Stimulated activated CD8-positive, alpha-beta memory T cell treated with anti-CD3 and anti-CD28 coated beads, Interleukin-7, amount 100 ng/mL, for 1 hour (primary cell): ENCODE measurements at regions not wholly inside any gene's neighbourhood (a gene's known extent, or its start where the extent isn't known, plus 50 kb on each side); places are given as distances from the start of the nearest gene placed in this dataset.
"Not testable (repeated sequence)": the region's sequence is repeated elsewhere in the genome, so short reads cannot be mapped to it uniquely, and the experiment has no call there.

ENCODE experiments used
- DNase-seq, 2 donors: peaks; one replicate each; pipeline ENCODE4 v3.0.0-alpha.2; 2020; ENCODE audit warnings: low read depth in 2 of 2

DNA sequence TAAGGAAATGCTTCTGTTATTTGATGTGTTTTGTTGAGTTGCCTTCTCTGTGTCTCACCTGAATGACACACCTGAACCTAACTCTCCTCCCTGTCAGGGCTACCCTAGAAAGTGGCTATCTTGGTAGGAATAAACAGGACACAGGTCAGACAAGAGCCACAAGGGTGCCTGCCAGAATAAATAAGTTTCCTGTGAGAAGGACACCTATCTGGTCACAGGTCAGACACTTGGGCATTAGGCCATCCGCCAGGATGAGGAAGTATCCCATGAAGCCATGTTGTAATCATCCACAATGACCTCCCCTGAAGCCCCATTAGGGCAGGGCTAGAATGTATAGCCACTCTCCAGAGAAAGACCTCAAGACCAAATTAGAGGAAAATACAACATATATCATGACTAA lies 318.8 kb downstream of the ZNF674 start:
- no peak for DNase-seq

DNA sequence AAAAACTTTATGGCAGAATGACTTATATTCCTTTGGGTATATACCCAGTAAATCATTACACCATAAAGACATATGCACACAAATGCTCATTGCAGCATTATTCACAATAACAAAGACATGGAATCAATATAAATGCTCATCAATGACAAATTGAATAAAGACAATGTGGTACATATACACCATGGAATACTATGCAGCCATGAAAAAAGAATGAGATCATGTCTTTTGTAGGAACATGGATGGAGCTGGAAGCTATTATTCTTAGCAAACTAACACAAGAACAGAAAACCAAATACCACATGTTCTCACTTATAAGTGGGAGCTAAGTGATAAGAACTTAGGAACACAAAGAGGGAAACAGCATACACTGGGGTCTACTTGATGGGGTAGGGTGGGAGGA lies 321.7 kb downstream of the ZNF674 start:
- not testable (repeated sequence) for DNase-seq

- DNase-seq, result no peak
Measured at GRCh38 chrX:46220822-46221221, 324.4 kb downstream of the ZNF674 start.

- no peak for DNase-seq
Measured at GRCh38 chrX:46218373-46218772, 326.8 kb downstream of the ZNF674 start.

- no peak for DNase-seq
Measured at GRCh38 chrX:46216406-46216805, 328.8 kb downstream of the ZNF674 start.

DNA sequence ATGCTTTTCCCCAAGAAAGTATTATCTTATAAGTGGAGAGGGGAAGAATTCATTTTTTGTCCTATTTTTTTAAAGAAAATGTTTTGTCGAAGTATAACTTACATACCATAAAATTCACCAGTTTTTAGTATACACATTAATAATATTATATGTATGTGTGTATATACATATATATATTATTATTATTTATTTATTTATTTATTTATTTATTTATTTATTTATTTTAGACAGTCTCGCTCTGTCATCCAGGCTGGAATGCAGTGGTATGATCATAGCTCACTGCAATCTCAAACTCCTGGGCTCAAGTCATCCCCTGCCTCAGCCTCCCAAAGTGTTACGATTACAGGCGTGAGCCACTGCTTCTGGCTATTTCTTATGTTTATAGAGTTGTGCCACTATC lies 334.1 kb downstream of the ZNF674 start:
- DNase-seq, result no peak

DNA sequence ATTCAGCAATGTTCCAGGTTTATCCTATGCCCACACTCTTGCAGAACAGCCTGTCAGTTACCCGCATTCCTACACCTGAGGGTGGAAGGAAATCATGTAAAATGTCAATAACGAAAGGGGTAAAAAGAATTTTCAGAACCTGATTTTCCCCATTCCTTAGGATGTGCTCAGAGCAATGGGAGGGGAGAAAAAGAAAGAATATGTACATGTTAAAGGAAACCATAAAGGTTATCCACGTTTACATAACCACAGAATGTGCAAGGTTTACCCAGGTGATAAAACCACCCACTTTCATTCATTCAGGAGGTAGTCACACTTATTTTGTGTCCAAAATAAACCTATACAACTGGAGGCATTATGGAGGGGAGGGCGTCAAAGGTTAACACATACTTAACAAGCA lies 335.5 kb downstream of the ZNF674 start:
- no peak for DNase-seq

GRCh38 chrX:46209037-46209436 lies 336.2 kb downstream of the ZNF674 start:
- no peak for DNase-seq

DNA sequence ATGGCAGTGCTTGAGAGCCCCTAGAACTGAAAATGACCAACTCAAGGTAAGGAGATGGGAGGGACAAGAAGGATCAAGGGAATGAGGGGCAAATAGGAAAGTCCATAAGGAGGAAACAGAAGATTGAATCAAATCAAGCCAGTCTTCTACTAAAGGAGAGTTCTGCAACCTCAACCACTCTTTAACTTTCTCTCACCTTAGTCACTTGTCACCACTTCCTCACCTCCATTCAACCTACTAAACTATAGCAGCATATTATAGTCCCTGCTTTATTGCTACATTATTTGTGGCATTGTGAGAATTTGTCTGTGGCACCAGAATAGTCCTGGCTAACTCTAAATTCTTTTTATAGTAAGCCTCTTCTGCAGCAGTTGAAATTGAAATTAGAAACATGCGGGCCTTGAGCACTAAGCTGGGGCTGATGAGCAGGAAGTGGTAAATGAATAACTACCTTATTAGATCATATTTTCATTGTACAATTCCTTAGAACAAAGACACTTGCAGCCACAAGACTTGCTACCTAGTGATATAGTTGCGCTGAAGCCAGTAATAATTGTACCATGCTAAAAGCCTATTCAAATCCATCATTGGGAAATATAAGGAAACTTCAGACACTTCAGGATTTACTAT lies 336.9 kb downstream of the ZNF674 start:
- no peak for DNase-seq

DNA sequence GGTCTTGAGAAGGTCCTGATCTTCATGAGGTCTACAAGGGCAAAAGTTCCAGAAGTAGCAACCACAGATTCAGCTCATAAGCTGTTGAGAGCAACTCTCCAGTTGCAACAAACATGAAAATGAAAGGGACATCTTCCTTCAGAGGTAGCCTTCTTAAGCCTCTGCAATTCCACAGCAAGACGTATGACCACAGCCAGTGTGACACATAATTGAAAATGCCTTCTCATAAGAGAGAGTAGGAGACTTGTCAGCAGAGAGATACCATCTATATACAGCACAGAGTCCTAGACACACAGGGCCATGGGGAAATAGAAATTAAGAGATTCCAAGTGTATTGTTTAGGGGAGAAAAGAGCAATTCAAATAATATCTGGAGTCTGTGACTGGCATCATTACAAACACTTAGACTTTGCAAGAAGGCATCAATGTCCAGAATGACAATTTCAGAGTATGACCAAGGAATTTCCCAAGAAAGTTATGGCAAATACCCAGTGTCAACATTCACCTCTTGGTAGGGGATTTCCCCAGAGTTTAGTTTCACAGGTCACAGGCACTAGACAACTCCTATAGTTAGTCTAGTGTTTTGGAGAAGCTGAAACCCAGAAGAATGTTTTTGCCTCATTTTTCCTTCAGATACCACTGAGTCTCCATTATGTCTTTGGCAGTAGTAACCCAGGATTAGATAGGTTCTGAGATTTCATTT lies 340.3 kb downstream of the ZNF674 start:
- no peak for DNase-seq

GRCh38 chrX:46202733-46203514 lies 342.3 kb downstream of the ZNF674 start:
- DNase-seq, result no peak

DNA sequence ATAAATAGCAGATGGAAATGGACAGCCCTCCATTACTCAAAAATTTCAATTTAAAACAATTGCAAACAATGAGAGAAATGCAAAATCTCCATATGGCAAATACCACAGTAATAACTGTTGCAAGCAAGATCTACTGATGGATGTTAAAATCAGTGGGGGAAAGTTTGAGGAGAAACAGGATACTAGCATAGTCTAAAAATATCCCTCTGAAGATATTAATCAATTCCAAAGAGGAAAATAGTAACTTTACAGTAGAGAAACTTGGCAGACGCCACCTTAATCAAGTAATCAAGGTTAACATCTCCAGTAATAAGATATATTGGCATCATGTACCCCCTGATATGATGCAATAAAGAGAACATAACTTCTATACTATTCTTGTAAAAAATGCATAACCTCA lies 344.8 kb downstream of the ZNF674 start:
- DNase-seq, result no peak

GRCh38 chrX:46198858-46199257 lies 346.4 kb downstream of the ZNF674 start:
- DNase-seq, result no peak

DNA sequence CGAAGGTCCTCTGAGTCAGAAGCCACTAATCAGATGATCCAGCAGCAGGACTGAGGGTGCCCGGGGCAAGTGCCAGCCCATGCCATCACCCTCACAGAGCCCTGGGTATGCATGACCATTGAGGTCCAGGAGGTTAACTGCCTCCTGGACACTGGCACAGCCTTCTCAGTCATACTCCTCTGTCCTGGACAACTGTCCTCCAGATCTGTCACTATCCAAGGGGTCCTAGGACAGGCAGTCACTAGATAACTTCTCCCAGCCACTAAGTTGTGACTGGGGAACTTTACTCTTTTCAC lies 358.5 kb downstream of the ZNF674 start:
- not testable (repeated sequence) for DNase-seq

GRCh38 chrX:46185923-46186810 lies 359.1 kb downstream of the ZNF674 start:
- DNase-seq, result no peak

GRCh38 chrX:46184749-46185148 lies 360.5 kb downstream of the ZNF674 start:
- no peak for DNase-seq

- no peak for DNase-seq
Measured at GRCh38 chrX:46180258-46180687, 364.9 kb downstream of the ZNF674 start.

DNA sequence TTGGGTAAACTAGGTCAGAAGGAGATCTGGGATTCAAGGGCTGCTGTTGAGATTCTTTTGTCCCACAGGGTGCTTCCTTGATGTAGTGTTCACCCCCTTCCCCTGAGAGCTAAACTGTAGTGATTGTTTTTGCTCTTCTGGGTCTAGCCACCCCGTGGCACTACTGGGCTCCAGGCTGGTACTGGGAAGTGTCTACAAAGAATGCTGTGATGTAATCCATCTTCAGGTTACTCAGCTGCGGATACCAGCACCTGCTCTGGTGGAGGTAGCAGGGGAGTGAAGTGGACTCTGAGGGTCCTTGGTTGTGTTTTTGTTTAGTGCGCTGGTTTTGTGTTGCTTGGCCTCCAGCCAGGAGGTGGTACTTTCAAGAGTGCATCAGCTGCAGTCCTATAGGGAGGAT lies 365.5 kb downstream of the ZNF674 start:
- no peak for DNase-seq

- no peak for DNase-seq
Measured at GRCh38 chrX:46178763-46179162, 366.5 kb downstream of the ZNF674 start.

GRCh38 chrX:46173159-46173558 lies 372.1 kb downstream of the ZNF674 start:
- no peak for DNase-seq

DNA sequence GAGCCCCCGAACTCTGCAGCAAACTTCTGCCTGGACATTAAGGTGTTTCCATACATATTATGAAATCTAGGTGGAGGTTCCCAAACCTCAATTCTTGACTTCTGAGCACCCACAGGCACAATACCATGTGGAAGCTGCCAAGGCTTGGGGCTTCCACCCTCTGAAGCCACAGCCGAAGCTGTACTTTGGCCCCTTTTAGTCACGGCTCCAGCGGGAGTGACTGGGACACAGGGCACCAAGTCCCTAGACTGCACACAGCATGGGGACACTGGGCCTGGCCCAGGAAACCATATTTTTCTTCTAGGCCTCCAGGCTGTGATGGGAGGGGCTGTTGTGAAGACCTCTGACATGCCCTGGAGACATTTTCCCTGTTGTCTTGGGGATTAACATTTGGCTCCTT lies 373.8 kb downstream of the ZNF674 start:
- not testable (repeated sequence) for DNase-seq

DNA sequence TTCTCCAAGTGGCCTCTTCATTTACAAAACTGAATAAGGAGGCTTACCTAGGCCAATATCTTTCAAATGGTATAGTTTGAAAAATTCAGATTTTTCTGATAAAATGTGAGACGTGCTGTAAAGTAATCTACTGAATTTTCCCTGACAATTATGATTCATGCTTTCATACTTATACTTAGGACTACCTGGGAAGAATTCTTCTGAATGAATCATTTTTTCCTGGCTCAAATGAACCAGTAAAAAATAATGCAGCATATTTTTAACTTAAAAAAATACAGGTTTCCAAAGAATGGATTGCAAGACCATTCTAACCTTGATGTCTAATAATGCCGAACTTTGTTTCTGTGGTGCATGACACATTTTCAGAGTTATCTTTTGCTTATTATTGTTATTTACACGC lies 375.4 kb downstream of the ZNF674 start:
- DNase-seq, result no peak
